ENCODE measurements at regions not wholly inside any gene's neighbourhood (a gene's known extent, or its start where the extent isn't known, plus 50 kb on each side); places are given as distances from the start of the nearest gene placed in this dataset.

- BruUV-seq (replicated peaks): no TSS peak
- H3K4me2 ChIP-seq (ENCODE audit: low read depth, low read length): no peak overlapping the region
- H3K27me3 ChIP-seq (ENCODE audit: control insufficient read depth in 1 of 2, insufficient read depth in 2 of 2, low read length in 2 of 2): peaks cover 0 to 9% of the 10 kb centered on the region in 2 experiments; a peak in 4 of 5 replicates
- FAIRE-seq (no peak), ATAC-seq (no peak), DNase-seq (ENCODE audit: low spot score) (no peak)
- no peaks in the 10 kb centered on the region for H3K36me3 ChIP-seq (replicated peaks in 1 of 2; ENCODE audit: control insufficient read depth in 1 of 2, insufficient read depth in 2 of 2, low read length in 2 of 2)
- H3K9ac ChIP-seq (ENCODE audit: insufficient read depth, low read depth, low read length): no peak overlapping the region
- no peak overlapping the region for H3K27ac ChIP-seq (ENCODE audit: extremely low read length, insufficient read depth, low read length)
- in situ Hi-C loops (cut with HindIII; ENCODE audit: extremely low pct_ligation_motif_present, low pct_unique_long_range_greater_than_20kb): loop anchor here (10.0 kb wide), 1 partner anchor 182 kb away; no protein-coding TSS in a partner anchor
- no peaks in the 10 kb centered on the region for H3K79me2 ChIP-seq (ENCODE audit: insufficient read depth, low read length)
- H4K20me1 ChIP-seq (ENCODE audit: insufficient read depth, low read length): no peaks in the 10 kb centered on the region
- no peak for TF ChIP-seq NFE2L1 (CRISPR knock-in tag; IDR thresholded peaks at IDR 0.05; ENCODE audit: borderline replicate concordance)
- no peak for TF ChIP-seq FOXK2 (IDR thresholded peaks at IDR 0.05)
- no peak for TF ChIP-seq GTF3A (CRISPR knock-in tag; conservative IDR thresholded peaks at IDR 0.05)
- TF ChIP-seq NR2F1 (CRISPR knock-in tag; IDR thresholded peaks at IDR 0.05): no peak
- no peak for TF ChIP-seq ZBTB2 (CRISPR knock-in tag; IDR thresholded peaks at IDR 0.05; ENCODE audit: low read depth)
- no peak for TF ChIP-seq KAT7 (CRISPR knock-in tag; IDR thresholded peaks at IDR 0.05; ENCODE audit: borderline replicate concordance)
- no peak for TF ChIP-seq IRF2 (CRISPR knock-in tag; IDR thresholded peaks at IDR 0.05)
- TF ChIP-seq PCBP2 (optimal IDR thresholded peaks at IDR 0.05; ENCODE audit: low read depth, low read length, poor library complexity, severe bottlenecking): no peak
- TF ChIP-seq SRSF1 (optimal IDR thresholded peaks at IDR 0.05; ENCODE audit: low read depth, low read length): no peak
- no peak for TF ChIP-seq TAF15 (IDR thresholded peaks at IDR 0.05; ENCODE audit: low read depth, low read length, poor library complexity, severe bottlenecking)
- no peak for TF ChIP-seq ZBTB33 (CRISPR knock-in tag; IDR thresholded peaks at IDR 0.05)
- no peak overlapping the region for H3K4me3 ChIP-seq (replicated peaks in 1 of 3; ENCODE audit: insufficient read depth in 1 of 3, low read depth in 2 of 3, low read length in 3 of 3)
- H2AFZ ChIP-seq (ENCODE audit: low read length): no peak overlapping the region
- intact Hi-C loops (cut with micrococcal nuclease; ENCODE audit: unreplicated experiment): loop anchor here (5.0 kb wide), 1 partner anchor 224 kb away; no protein-coding TSS in a partner anchor
- H3K4me1 ChIP-seq (ENCODE audit: insufficient read depth, low read length): no peaks in the 10 kb centered on the region
- CTCF ChIA-PET (ENCODE audit: low intra/inter-chr PET ratio, low total read pairs): interaction anchor here (1.2 kb wide), 1 partner anchor 319 kb away, joined by 3 read pairs; no protein-coding TSS in a partner anchor
- WGBS (ENCODE audit: low lambda C conversion rate): 43% methylated on average over 10 of the region's 10 CpGs
- POLR2A ChIA-PET: no interaction called here
- H3K9me3 ChIP-seq (ENCODE audit: low read length): no peaks in the 10 kb centered on the region
These were observed 56.4 kb upstream of the SEC11C start for GRCh38 chr18:59083136-59083818.

Measured in HepG2 (cell line).